PFSK-1 (cell line): ENCODE measurements at regions not wholly inside any gene's neighbourhood (a gene's known extent, or its start where the extent isn't known, plus 50 kb on each side); places are given as distances from the start of the nearest gene placed in this dataset.

Experiments
- FOXP2 ChIP-seq: optimal IDR thresholded peaks from 2 replicates; pipeline ENCODE3; 2011; ENCODE audit warnings: borderline replicate concordance, control low read depth, inconsistent platforms; ENCODE audit not compliant: insufficient read depth; ENCODE audit errors: extremely low read length, extremely low read depth
- POLR2AphosphoS5 ChIP-seq: IDR thresholded peaks from 2 replicates; pipeline ENCODE4 v1.6.1; 2012; ENCODE audit warnings: low read depth, mild to moderate bottlenecking, control low read depth, low read length, moderate library complexity
- REST ChIP-seq, 2 experiments: IDR thresholded peaks; 2 replicates each; pipeline versions ENCODE4 v1.6.1 to v1.8.0; 2011 to 2012; ENCODE audit warnings: low read depth in 2 of 2, low read length in 2 of 2, control low read depth in 1 of 2, inconsistent platforms in 1 of 2, mild to moderate bottlenecking in 1 of 2, moderate library complexity in 1 of 2; ENCODE audit not compliant: insufficient read depth in 1 of 2
- SIN3A ChIP-seq: IDR thresholded peaks from 2 replicates; pipeline ENCODE4 v1.6.1; 2012; ENCODE audit warnings: mild to moderate bottlenecking, low read length, moderate library complexity, borderline replicate concordance; ENCODE audit not compliant: insufficient read depth
- TAF1 ChIP-seq: IDR thresholded peaks from 2 replicates; pipeline ENCODE4 v1.6.1; 2012; ENCODE audit warnings: low read length, control low read depth, borderline replicate concordance; ENCODE audit not compliant: insufficient read depth

- TF ChIP-seq REST (IDR thresholded peaks at IDR 0.05; ENCODE audit: insufficient read depth in 1 of 2, low read depth in 2 of 2, low read length in 2 of 2) (no peak), TAF1 (no peak), POLR2AphosphoS5 (no peak), FOXP2 (no peak), SIN3A (no peak)
Observed at GRCh38 chr4:126007142-126007541, 692.4 kb downstream of the FAT4 start.

GRCh38 chr4:126012691-126013290 lies 698.0 kb downstream of the FAT4 start:
- TF ChIP-seq TAF1, result no peak
- no peak for TF ChIP-seq POLR2AphosphoS5
- no peak for TF ChIP-seq FOXP2
- no peak for TF ChIP-seq REST (IDR thresholded peaks at IDR 0.05; ENCODE audit: insufficient read depth in 1 of 2, low read depth in 2 of 2, low read length in 2 of 2)
- TF ChIP-seq SIN3A, result no peak

- TF ChIP-seq FOXP2 (no peak), POLR2AphosphoS5 (no peak), TAF1 (no peak), REST (IDR thresholded peaks at IDR 0.05; ENCODE audit: insufficient read depth in 1 of 2, low read depth in 2 of 2, low read length in 2 of 2) (no peak), SIN3A (no peak)
Observed at GRCh38 chr4:126018274-126018673, 703.5 kb downstream of the FAT4 start.

DNA sequence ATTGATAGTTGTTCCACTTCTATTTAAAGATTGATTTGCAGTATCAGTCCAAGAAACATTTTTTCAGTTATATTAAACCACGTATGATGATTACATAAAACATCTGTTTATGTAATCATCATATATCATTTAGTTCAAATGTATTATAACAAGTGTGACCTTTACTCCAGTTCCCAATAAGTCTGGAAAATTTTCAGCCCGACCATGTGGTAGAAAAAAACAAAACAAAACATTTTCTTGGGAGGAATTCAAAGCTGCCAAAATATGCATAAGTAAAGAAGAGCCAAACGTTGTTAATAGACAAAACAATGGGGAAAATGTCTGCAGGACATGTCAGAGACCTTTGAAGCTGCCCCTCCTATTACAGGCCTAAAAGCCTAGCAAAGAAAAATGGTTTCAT lies 709.1 kb downstream of the FAT4 start:
- no peak for TF ChIP-seq SIN3A
- no peak for TF ChIP-seq REST (IDR thresholded peaks at IDR 0.05; ENCODE audit: insufficient read depth in 1 of 2, low read depth in 2 of 2, low read length in 2 of 2)
- no peak for TF ChIP-seq FOXP2
- no peak for TF ChIP-seq TAF1
- no peak for TF ChIP-seq POLR2AphosphoS5

GRCh38 chr4:126027601-126028000 lies 712.8 kb downstream of the FAT4 start:
- TF ChIP-seq FOXP2, result no peak
- no peak for TF ChIP-seq SIN3A
- TF ChIP-seq POLR2AphosphoS5, result no peak
- no peak for TF ChIP-seq TAF1
- TF ChIP-seq REST (IDR thresholded peaks at IDR 0.05; ENCODE audit: insufficient read depth in 1 of 2, low read depth in 2 of 2, low read length in 2 of 2), result no peak
